Loucy (cell line): ENCODE measurements at regions not wholly inside any gene's neighbourhood (a gene's known extent, or its start where the extent isn't known, plus 50 kb on each side); places are given as distances from the start of the nearest gene placed in this dataset.

Experiments
- CTCF ChIP-seq: fragments of 200-600 bp; sonication (generic); conservative IDR thresholded peaks from 2 replicates; pipeline ENCODE4 v1.5.1; 2014; ENCODE audit warnings: mild to moderate bottlenecking, antibody characterized with exemption, low read length
- EZH2phosphoT487 ChIP-seq: fragments of 200-600 bp; IDR thresholded peaks from 2 replicates; pipeline ENCODE4 v1.6.1; 2018; ENCODE audit warnings: antibody characterized with exemption, mild to moderate bottlenecking, moderate library complexity, borderline replicate concordance

- TF ChIP-seq CTCF (no peak), EZH2phosphoT487 (no peak)
Measured at GRCh38 chr14:61622051-61622450, 73.3 kb upstream of the HIF1A start.
